SK-N-SH treated with all-trans-retinoic acid at 6 μM for 48 hours (cell line): ENCODE measurements at regions not wholly inside any gene's neighbourhood (a gene's known extent, or its start where the extent isn't known, plus 50 kb on each side); places are given as distances from the start of the nearest gene placed in this dataset.

Experiments used
- ARNTL ChIP-seq: fragments of 450-650 bp; formaldehyde crosslinking; IDR thresholded peaks from 2 replicates; pipeline ENCODE4 v1.5.0; 2020; ENCODE audit warnings: low read depth, mild to moderate bottlenecking, moderate library complexity, borderline replicate concordance
- CREB5 ChIP-seq: fragments of 250-450 bp; sonication (Bioruptor Pico); IDR thresholded peaks from 2 replicates; pipeline ENCODE4 v1.5.1; 2020; ENCODE audit warnings: low read depth, mild to moderate bottlenecking, moderate library complexity
- OSR1 ChIP-seq: fragments of 250-450 bp; sonication (Bioruptor Pico); IDR thresholded peaks from 2 replicates; pipeline ENCODE4 v1.8.0; 2022; ENCODE audit warnings: moderate library complexity, mild to moderate bottlenecking, inconsistent platforms
- PPARA ChIP-seq: fragments of 250-450 bp; sonication (Bioruptor Pico); IDR thresholded peaks from 2 replicates; pipeline ENCODE4 v1.5.0; 2020; ENCODE audit warnings: mild to moderate bottlenecking, borderline replicate concordance
- RARB ChIP-seq: fragments of 250-450 bp; sonication (Bioruptor Pico); IDR thresholded peaks from 2 replicates; pipeline ENCODE4 v1.8.0; 2021; ENCODE audit warnings: mild to moderate bottlenecking, moderate library complexity
- TSHZ2 ChIP-seq: fragments of 250-450 bp; sonication (Bioruptor Pico); IDR thresholded peaks from 2 replicates; pipeline ENCODE4 v1.5.0; 2020; ENCODE audit warnings: mild to moderate bottlenecking, moderate library complexity
- ZFP30 ChIP-seq: fragments of 450-650 bp; formaldehyde crosslinking; IDR thresholded peaks from 2 replicates; pipeline ENCODE4 v1.5.0; 2022; ENCODE audit warnings: mild to moderate bottlenecking, moderate library complexity
- ZNF70 ChIP-seq: fragments of 450-650 bp; formaldehyde crosslinking; IDR thresholded peaks from 2 replicates; pipeline ENCODE4 v1.5.0; 2020; ENCODE audit warnings: mild to moderate bottlenecking, moderate library complexity

- no peak for TF ChIP-seq ARNTL (CRISPR knock-in tag)
- TF ChIP-seq ZNF70 (CRISPR knock-in tag), result no peak
- no peak for TF ChIP-seq PPARA (CRISPR knock-in tag)
- TF ChIP-seq TSHZ2, result no peak
- no peak for TF ChIP-seq CREB5 (CRISPR knock-in tag)
- no peak for TF ChIP-seq ZFP30 (CRISPR knock-in tag)
- no peak for TF ChIP-seq OSR1 (CRISPR knock-in tag)
- TF ChIP-seq RARB, result no peak
Measured at GRCh38 chr13:40243047-40243446, 423.4 kb downstream of the FOXO1 start.
